ENCODE measurements at regions not wholly inside any gene's neighbourhood (a gene's known extent, or its start where the extent isn't known, plus 50 kb on each side); places are given as distances from the start of the nearest gene placed in this dataset.
"Not testable (repeated sequence)": the region's sequence is repeated elsewhere in the genome, so short reads cannot be mapped to it uniquely, and the experiment has no call there.

GRCh38 chr16:55059146-55059545 lies 128.5 kb downstream of the IRX5 start:
- TF ChIP-seq EP300 (IDR thresholded peaks at IDR 0.05), result no peak
- no peak for TF ChIP-seq POLR2A (IDR thresholded peaks at IDR 0.05)
- no peak for TF ChIP-seq CTCF (IDR thresholded peaks at IDR 0.05)
- TF ChIP-seq POLR2AphosphoS5 (IDR thresholded peaks at IDR 0.05), result no peak
- no peak for DNase-seq (ENCODE audit: low spot score in 2 of 2)
- H3K9me3 ChIP-seq, result no peaks in the 10 kb centered on the region
- no peak overlapping the region for H3K4me3 ChIP-seq
- H3K27ac ChIP-seq, result no peak overlapping the region
- peaks cover 50% of the 10 kb centered on the region for H3K27me3 ChIP-seq
- H3K36me3 ChIP-seq, result no peaks in the 10 kb centered on the region
- peaks cover 10% of the 10 kb centered on the region for H3K4me1 ChIP-seq
- 54% methylated on average over 2 of the region's 2 CpGs for WGBS

- H3K9me3 ChIP-seq, result no peaks in the 10 kb centered on the region
- WGBS, result 100% methylated on average over 1 of the region's 1 CpG
- H3K36me3 ChIP-seq, result no peaks in the 10 kb centered on the region
- no peak for DNase-seq (ENCODE audit: low spot score in 2 of 2)
- H3K4me1 ChIP-seq, result peaks cover 10% of the 10 kb centered on the region
- H3K27me3 ChIP-seq, result peaks cover 34% of the 10 kb centered on the region
- no peak overlapping the region for H3K4me3 ChIP-seq
- no peak overlapping the region for H3K27ac ChIP-seq
- no peak for TF ChIP-seq CTCF (IDR thresholded peaks at IDR 0.05)
- no peak for TF ChIP-seq POLR2AphosphoS5 (IDR thresholded peaks at IDR 0.05)
- TF ChIP-seq POLR2A (IDR thresholded peaks at IDR 0.05), result no peak
- no peak for TF ChIP-seq EP300 (IDR thresholded peaks at IDR 0.05)
Measured at GRCh38 chr16:55061126-55061525, 130.5 kb downstream of the IRX5 start.

- WGBS, result 93% methylated on average over 2 of the region's 2 CpGs
- Histone ChIP-seq H3K36me3 (no peaks in the 10 kb centered on the region), H3K4me1 (no peaks in the 10 kb centered on the region), H3K27me3 (peaks cover 21% of the 10 kb centered on the region), H3K9me3 (no peaks in the 10 kb centered on the region), H3K4me3 (no peak overlapping the region), H3K27ac (no peak overlapping the region)
- no peak for TF ChIP-seq EP300 (IDR thresholded peaks at IDR 0.05)
- no peak for TF ChIP-seq CTCF (IDR thresholded peaks at IDR 0.05)
- no peak for TF ChIP-seq POLR2AphosphoS5 (IDR thresholded peaks at IDR 0.05)
- TF ChIP-seq POLR2A (IDR thresholded peaks at IDR 0.05), result no peak
- no peak for DNase-seq (ENCODE audit: low spot score in 2 of 2)
Measured at GRCh38 chr16:55062442-55062841, 131.8 kb downstream of the IRX5 start.

- Histone ChIP-seq H3K4me3 (no peak overlapping the region), H3K27me3 (no peaks in the 10 kb centered on the region), H3K36me3 (no peaks in the 10 kb centered on the region), H3K27ac (no peak overlapping the region), H3K9me3 (no peaks in the 10 kb centered on the region), H3K4me1 (no peaks in the 10 kb centered on the region)
- WGBS, result 100% methylated on average over 1 of the region's 1 CpG
- no peak for TF ChIP-seq EP300 (IDR thresholded peaks at IDR 0.05)
- TF ChIP-seq POLR2AphosphoS5 (IDR thresholded peaks at IDR 0.05), result no peak
- no peak for TF ChIP-seq CTCF (IDR thresholded peaks at IDR 0.05)
- DNase-seq (ENCODE audit: low spot score in 2 of 2), result no peak
Measured at GRCh38 chr16:55072976-55073375, 142.3 kb downstream of the IRX5 start.

DNA sequence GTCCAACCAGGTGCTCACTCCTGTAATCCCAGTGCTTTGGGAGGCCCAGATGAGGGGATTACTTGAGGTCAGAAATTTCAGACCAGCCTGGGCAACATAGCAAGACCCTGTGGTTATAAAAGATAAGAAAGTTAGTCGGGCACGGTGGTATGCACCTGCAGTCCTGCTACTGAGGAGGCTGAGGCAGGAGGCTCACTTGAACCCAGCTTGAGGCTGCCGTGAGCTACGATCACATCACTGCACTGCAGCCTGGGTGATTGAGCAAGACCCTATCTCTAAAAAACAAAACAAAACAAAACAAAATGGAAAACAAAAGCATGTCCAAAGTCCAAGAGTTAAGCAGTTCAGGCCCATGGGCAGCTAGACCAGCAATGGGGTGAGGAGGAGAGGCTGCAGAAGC lies 143.2 kb downstream of the IRX5 start:
- no peaks in the 10 kb centered on the region for H3K4me1 ChIP-seq
- no peaks in the 10 kb centered on the region for H3K9me3 ChIP-seq
- no peaks in the 10 kb centered on the region for H3K36me3 ChIP-seq
- TF ChIP-seq CTCF (IDR thresholded peaks at IDR 0.05) (no peak), POLR2AphosphoS5 (IDR thresholded peaks at IDR 0.05) (no peak), EP300 (IDR thresholded peaks at IDR 0.05) (no peak), POLR2A (IDR thresholded peaks at IDR 0.05) (no peak)
- H3K27ac ChIP-seq, result no peak overlapping the region
- WGBS, result 91% methylated on average over 4 of the region's 4 CpGs
- H3K4me3 ChIP-seq, result no peak overlapping the region
- no peaks in the 10 kb centered on the region for H3K27me3 ChIP-seq
- no peak for DNase-seq (ENCODE audit: low spot score in 2 of 2)

GRCh38 chr16:55075208-55075607 lies 144.5 kb downstream of the IRX5 start:
- DNase-seq (ENCODE audit: low spot score in 2 of 2); H3K36me3 ChIP-seq: not testable (repeated sequence)
- WGBS, result 89% methylated on average over 7 of the region's 7 CpGs

More at GRCh38 chr16:55075208-55075607, 144.5 kb downstream of the IRX5 start:
- not testable (repeated sequence) for H3K4me3 ChIP-seq, H3K27me3 ChIP-seq, H3K27ac ChIP-seq, H3K9me3 ChIP-seq, H3K4me1 ChIP-seq
